Gastroesophageal sphincter (tissue), 3 donors: ENCODE measurements at regions not wholly inside any gene's neighbourhood (a gene's known extent, or its start where the extent isn't known, plus 50 kb on each side); places are given as distances from the start of the nearest gene placed in this dataset.

Source experiments
- CTCF ChIP-seq, 4 experiments: fragments of 200-600 bp in 2 of 4; fragments of 450-650 bp in 2 of 4; sonication (generic) in 1 of 4; IDR thresholded peaks; one replicate each; pipeline ENCODE4 v1.5.1; 2017 to 2019; ENCODE audit warnings: antibody characterized with exemption in 4 of 4, mild to moderate bottlenecking in 2 of 4, moderate library complexity in 2 of 4
- EP300 ChIP-seq: sonication (generic); formaldehyde crosslinking; IDR thresholded peaks from one replicate; pipeline ENCODE4 v1.6.1; 2017; ENCODE audit warnings: antibody characterized with exemption, mild to moderate bottlenecking
- POLR2AphosphoS5 ChIP-seq: sonication (generic); formaldehyde crosslinking; IDR thresholded peaks from one replicate; pipeline ENCODE4 v1.6.1; 2017; ENCODE audit warnings: antibody characterized with exemption

GRCh38 chr11:26035696-26036095 is 296.2 kb upstream of the ANO3 start:
- no peak for TF ChIP-seq CTCF (IDR thresholded peaks at IDR 0.05)
- no peak for TF ChIP-seq EP300
- no peak for TF ChIP-seq POLR2AphosphoS5
